Natural killer cell (primary cell): ENCODE measurements at regions not wholly inside any gene's neighbourhood (a gene's known extent, or its start where the extent isn't known, plus 50 kb on each side); places are given as distances from the start of the nearest gene placed in this dataset.

ENCODE experiments used
- ATAC-seq, 3 donors: fragments of 150-1000 bp in 2 of 3; fragments of 200-7000 bp in 1 of 3; cut with Tn5 transposase; 1 replicate in 1 of 3; 2 replicates in 2 of 3; pipeline ENCODE4 v1.10.0; 2021; ENCODE audit warnings: mild to moderate bottlenecking in 2 of 3, moderate library complexity in 2 of 3
- DNase-seq, 2 donors: peaks; one replicate each; pipeline versions ENCODE4 v3.0.0 to v3.0.0-alpha.2; 2013 to 2021; ENCODE audit warnings: mixed read lengths in 1 of 2
- H3K27ac ChIP-seq: one replicate; pipeline ENCODE4 v1.5.1; 2013; ENCODE audit warnings: mild to moderate bottlenecking, low read length
- H3K27me3 ChIP-seq: one replicate; pipeline ENCODE4 v1.6.1; 2013; ENCODE audit warnings: low read length; ENCODE audit not compliant: control insufficient read depth, insufficient read depth
- H3K36me3 ChIP-seq: one replicate; pipeline ENCODE4 v1.6.1; 2013; ENCODE audit warnings: low read length; ENCODE audit not compliant: control insufficient read depth, insufficient read depth
- H3K4me1 ChIP-seq: one replicate; pipeline ENCODE4 v1.6.1; 2013; ENCODE audit warnings: low read length; ENCODE audit not compliant: control insufficient read depth, insufficient read depth
- H3K4me3 ChIP-seq: one replicate; pipeline ENCODE4 v1.5.1; 2013; ENCODE audit warnings: low read length
- H3K9me3 ChIP-seq: one replicate; pipeline ENCODE4 v1.6.1; 2013; ENCODE audit warnings: low read length; ENCODE audit not compliant: control insufficient read depth, insufficient read depth
- H3K27ac Mint-ChIP-seq, 2 donors: one replicate each; pipeline ENCODE4 v1.8.0; 2022; ENCODE audit warnings: mild to moderate bottlenecking in 2 of 2, mixed read lengths in 2 of 2, moderate library complexity in 1 of 2
- H3K27me3 Mint-ChIP-seq, 2 donors: one replicate each; pipeline ENCODE4 v1.8.0; 2022; ENCODE audit warnings: low read depth in 2 of 2, mixed read lengths in 2 of 2
- H3K36me3 Mint-ChIP-seq: one replicate; pipeline ENCODE4 v1.8.0; 2022; ENCODE audit warnings: mixed read lengths
- H3K4me1 Mint-ChIP-seq, 2 donors: one replicate each; pipeline ENCODE4 v1.8.0; 2022; ENCODE audit warnings: mixed read lengths in 2 of 2
- H3K4me3 Mint-ChIP-seq: one replicate; pipeline ENCODE4 v1.8.0; 2022; ENCODE audit warnings: mild to moderate bottlenecking, moderate library complexity, mixed read lengths
- H3K9me3 Mint-ChIP-seq, 2 donors: one replicate each; pipeline ENCODE4 v1.8.0; 2022; ENCODE audit warnings: mixed read lengths in 2 of 2
- WGBS: methylation state at CpG from one replicate; pipeline ENCODE4 v1.1.7; 2013; ENCODE audit warnings: missing lambda C conversion rate; ENCODE audit not compliant: insufficient coverage; 5-methylcytosine and 5-hydroxymethylcytosine counted together
- intact Hi-C: fragments of 100-400 bp; cut with micrococcal nuclease; formaldehyde crosslinking; loops from one replicate; pipeline ENCODE4 v1.14.2; 2022
- TF ChIP-seq, protein P1 (sequence below): fragments of 200-600 bp; IDR thresholded peaks from one replicate; pipeline ENCODE4 v1.8.0; 2022; ENCODE audit warnings: antibody characterized with exemption

DNA sequence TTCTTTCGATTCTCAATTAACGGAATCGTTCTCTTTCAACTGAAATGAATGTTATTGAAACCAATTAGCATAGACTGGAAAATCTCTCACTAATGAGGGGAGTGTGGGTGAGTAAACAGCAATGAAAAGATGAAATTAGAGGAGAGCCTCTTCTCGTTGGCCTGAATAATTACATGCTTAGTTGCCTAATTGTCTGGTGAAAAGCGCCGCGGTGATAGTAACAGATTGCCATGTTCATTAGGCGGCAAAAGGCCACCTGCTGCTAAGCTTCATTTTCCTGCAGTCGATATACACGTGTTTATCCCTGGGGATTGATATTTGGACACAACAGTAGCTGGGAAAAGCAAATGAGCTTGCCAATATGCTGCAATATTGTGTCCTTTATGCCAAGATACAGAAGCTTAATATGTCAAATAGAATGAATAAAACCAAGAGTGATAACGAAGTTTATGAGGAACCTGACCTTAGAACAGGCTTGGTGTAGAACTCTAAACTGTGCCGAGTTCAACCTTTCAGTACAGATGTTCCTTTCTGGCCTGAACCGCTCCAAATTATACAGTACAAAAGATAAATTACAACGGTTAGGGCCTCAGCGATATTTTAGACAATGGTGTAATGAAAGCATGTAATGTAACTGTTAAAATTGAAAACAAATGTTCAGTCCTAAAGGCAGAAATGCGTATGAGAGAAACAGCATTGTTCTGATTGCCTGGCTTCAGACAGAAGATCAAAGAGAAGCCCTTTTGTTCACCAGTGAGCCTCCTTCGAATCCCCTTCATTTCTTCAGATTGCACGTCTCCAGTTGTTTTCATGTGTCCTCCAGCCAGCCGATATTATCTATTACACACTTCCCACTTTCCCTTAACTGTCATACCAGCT, 185.2 kb downstream of the SHOX2 start:
- TF ChIP-seq, protein P1, sequence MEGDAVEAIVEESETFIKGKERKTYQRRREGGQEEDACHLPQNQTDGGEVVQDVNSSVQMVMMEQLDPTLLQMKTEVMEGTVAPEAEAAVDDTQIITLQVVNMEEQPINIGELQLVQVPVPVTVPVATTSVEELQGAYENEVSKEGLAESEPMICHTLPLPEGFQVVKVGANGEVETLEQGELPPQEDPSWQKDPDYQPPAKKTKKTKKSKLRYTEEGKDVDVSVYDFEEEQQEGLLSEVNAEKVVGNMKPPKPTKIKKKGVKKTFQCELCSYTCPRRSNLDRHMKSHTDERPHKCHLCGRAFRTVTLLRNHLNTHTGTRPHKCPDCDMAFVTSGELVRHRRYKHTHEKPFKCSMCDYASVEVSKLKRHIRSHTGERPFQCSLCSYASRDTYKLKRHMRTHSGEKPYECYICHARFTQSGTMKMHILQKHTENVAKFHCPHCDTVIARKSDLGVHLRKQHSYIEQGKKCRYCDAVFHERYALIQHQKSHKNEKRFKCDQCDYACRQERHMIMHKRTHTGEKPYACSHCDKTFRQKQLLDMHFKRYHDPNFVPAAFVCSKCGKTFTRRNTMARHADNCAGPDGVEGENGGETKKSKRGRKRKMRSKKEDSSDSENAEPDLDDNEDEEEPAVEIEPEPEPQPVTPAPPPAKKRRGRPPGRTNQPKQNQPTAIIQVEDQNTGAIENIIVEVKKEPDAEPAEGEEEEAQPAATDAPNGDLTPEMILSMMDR = no peak
- ATAC-seq (no peak), DNase-seq (no peak)
- no peak overlapping the region for H3K4me3 ChIP-seq
- WGBS = 88% methylated on average over 18 of the region's 19 CpGs
- Mint-ChIP-seq H3K27me3 (no peaks in the 10 kb centered on the region), H3K4me3 (no peak overlapping the region), H3K4me1 (no peaks in the 10 kb centered on the region), H3K9me3 (peaks cover 2 to 7% of the 10 kb centered on the region in 2 donors), H3K36me3 (no peaks in the 10 kb centered on the region), H3K27ac (no peak overlapping the region)
- no peaks in the 10 kb centered on the region for H3K27me3 ChIP-seq
- H3K27ac ChIP-seq = no peak overlapping the region
- H3K9me3 ChIP-seq = no peaks in the 10 kb centered on the region
- intact Hi-C loops = no loop called here
- H3K36me3 ChIP-seq = no peaks in the 10 kb centered on the region
- H3K4me1 ChIP-seq = no peaks in the 10 kb centered on the region

DNA sequence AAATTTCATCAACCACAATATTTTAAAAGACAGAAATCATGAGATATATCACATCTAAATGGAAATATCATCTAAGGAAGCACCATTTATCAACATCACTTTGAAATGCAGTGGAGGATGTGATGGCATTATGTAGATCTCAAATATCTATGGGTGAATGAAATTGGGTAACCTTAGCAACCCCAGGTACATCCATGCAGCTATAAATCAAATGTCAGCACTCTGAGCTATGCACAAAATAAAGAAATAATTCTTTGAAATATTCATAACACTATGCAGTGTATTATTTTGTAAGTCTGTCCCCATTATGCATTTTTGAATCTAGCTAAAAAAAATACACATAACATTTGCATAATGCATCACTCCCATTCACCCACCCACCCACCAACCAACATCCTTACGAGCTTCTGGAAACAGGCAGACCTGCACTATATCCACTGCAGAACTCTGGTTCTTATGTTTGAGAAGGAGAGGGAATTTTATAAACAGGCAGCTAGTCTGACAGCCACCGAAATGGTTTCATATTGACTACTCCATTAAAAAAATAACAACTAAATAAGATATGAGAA, 186.8 kb downstream of the SHOX2 start:
- ATAC-seq = no peak
- WGBS = no CpG with 5 or more reads among the region's 2 CpGs

DNA sequence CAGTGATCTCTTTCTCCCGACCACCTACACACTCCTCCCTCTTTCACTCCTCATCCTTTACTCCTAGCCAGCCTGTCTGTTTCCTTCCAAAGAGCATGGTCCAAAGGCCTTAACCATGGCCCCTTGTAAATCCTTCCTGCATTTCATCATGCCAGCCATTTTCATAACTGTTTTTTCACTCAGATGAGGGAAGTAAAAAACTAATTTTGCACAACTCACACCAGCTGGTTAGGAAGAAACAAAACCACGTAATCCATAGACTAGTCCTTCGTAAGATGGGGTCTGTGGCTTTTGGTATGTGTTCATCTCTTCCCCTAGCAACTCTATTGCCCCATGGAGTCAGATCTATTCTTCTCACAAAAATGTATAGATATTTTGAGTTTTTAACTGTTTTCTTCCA, 187.8 kb downstream of the SHOX2 start:
- H3K4me3 Mint-ChIP-seq = no peak overlapping the region
- intact Hi-C loops = no loop called here
- no peaks in the 10 kb centered on the region for H3K27me3 ChIP-seq
- H3K9me3 Mint-ChIP-seq = peaks cover 2 to 11% of the 10 kb centered on the region in 2 donors
- no peak overlapping the region for H3K4me3 ChIP-seq
- DNase-seq = no peak
- ATAC-seq = no peak
- TF ChIP-seq, protein P1 = no peak
- no peaks in the 10 kb centered on the region for H3K27me3 Mint-ChIP-seq
- no peaks in the 10 kb centered on the region for H3K4me1 ChIP-seq
- no peaks in the 10 kb centered on the region for H3K9me3 ChIP-seq
- H3K27ac Mint-ChIP-seq = no peak overlapping the region
- no peak overlapping the region for H3K27ac ChIP-seq
- no peaks in the 10 kb centered on the region for H3K36me3 Mint-ChIP-seq
- no peaks in the 10 kb centered on the region for H3K4me1 Mint-ChIP-seq
- 74% methylated on average over 1 of the region's 3 CpGs for WGBS
- no peaks in the 10 kb centered on the region for H3K36me3 ChIP-seq

More for the DNA sequence above, 186.8 kb downstream of the SHOX2 start:
- H3K36me3 Mint-ChIP-seq = no peaks in the 10 kb centered on the region
- H3K27ac ChIP-seq = no peak overlapping the region
- H3K27me3 ChIP-seq = no peaks in the 10 kb centered on the region
- no peaks in the 10 kb centered on the region for H3K4me1 ChIP-seq
- TF ChIP-seq, protein P1 = no peak
- no peak overlapping the region for H3K27ac Mint-ChIP-seq
- H3K4me3 Mint-ChIP-seq = no peak overlapping the region
- no peaks in the 10 kb centered on the region for H3K27me3 Mint-ChIP-seq
- peaks cover 2 to 11% of the 10 kb centered on the region in 2 donors for H3K9me3 Mint-ChIP-seq
- no peaks in the 10 kb centered on the region for H3K9me3 ChIP-seq
- H3K4me1 Mint-ChIP-seq = no peaks in the 10 kb centered on the region
- no peaks in the 10 kb centered on the region for H3K36me3 ChIP-seq
- no peak for DNase-seq
- intact Hi-C loops = no loop called here
- H3K4me3 ChIP-seq = no peak overlapping the region
